Fibroblast of pulmonary artery (primary cell): ENCODE measurements at regions not wholly inside any gene's neighbourhood (a gene's known extent, or its start where the extent isn't known, plus 50 kb on each side); places are given as distances from the start of the nearest gene placed in this dataset.

Experiments used
- DNase-seq: peaks from one replicate; pipeline ENCODE4 v3.0.0-alpha.2; 2010; ENCODE audit warnings: low read depth
- H3K4me3 ChIP-seq: replicated peaks from 2 replicates; pipeline ENCODE4 v1.5.1; 2011; ENCODE audit warnings: low read depth, mild to moderate bottlenecking, control low read depth, low read length, moderate library complexity
- TF ChIP-seq, protein P1 (sequence below): IDR thresholded peaks from 2 replicates; pipeline ENCODE4 v1.5.1; 2011; ENCODE audit warnings: mild to moderate bottlenecking, control low read depth, low read length, inconsistent platforms; ENCODE audit errors: missing control alignments

DNA sequence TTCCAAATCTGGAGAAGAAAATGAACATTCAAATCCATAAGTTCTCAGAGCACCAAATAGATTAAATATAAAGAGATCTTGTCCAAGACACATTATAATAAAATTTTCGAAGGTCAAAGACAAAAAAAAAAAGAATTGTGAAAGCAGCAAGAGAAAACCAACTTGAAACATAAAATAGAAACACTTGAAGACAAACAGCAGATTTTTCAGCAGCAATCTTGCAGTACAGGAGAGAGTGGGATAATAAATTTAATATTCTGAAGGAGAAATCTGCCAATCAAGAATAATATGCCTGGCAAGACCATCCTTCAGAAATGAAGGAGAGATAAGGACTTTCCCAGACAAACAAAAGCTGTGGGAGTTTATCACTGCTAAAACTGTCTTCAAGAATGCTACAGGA lies 150.5 kb upstream of the COL8A1 start:
- TF ChIP-seq, protein P1, sequence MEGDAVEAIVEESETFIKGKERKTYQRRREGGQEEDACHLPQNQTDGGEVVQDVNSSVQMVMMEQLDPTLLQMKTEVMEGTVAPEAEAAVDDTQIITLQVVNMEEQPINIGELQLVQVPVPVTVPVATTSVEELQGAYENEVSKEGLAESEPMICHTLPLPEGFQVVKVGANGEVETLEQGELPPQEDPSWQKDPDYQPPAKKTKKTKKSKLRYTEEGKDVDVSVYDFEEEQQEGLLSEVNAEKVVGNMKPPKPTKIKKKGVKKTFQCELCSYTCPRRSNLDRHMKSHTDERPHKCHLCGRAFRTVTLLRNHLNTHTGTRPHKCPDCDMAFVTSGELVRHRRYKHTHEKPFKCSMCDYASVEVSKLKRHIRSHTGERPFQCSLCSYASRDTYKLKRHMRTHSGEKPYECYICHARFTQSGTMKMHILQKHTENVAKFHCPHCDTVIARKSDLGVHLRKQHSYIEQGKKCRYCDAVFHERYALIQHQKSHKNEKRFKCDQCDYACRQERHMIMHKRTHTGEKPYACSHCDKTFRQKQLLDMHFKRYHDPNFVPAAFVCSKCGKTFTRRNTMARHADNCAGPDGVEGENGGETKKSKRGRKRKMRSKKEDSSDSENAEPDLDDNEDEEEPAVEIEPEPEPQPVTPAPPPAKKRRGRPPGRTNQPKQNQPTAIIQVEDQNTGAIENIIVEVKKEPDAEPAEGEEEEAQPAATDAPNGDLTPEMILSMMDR, result no peak
- no peak overlapping the region for H3K4me3 ChIP-seq
- DNase-seq, result no peak

DNA sequence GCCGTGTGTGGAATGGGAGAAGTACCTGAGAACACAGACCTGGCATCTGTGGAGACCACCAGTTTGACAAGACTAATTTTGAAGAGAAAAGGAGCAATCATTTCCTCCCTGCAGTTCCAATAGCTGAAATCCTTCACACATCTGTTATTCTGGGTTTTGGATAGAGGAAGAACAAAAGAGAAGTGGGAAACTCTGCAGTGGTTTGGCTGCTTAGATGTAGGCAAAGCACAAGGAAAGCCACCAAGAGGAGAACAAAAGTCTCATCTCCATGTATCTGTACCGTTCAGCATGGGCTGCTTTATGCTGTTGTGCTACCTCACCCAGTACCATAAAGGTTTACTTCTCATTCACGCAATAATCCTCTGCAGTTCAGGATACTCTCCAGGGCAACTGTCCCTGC lies 153.1 kb upstream of the COL8A1 start:
- H3K4me3 ChIP-seq, result no peak overlapping the region
- no peak for DNase-seq
- TF ChIP-seq, protein P1, result no peak

DNA sequence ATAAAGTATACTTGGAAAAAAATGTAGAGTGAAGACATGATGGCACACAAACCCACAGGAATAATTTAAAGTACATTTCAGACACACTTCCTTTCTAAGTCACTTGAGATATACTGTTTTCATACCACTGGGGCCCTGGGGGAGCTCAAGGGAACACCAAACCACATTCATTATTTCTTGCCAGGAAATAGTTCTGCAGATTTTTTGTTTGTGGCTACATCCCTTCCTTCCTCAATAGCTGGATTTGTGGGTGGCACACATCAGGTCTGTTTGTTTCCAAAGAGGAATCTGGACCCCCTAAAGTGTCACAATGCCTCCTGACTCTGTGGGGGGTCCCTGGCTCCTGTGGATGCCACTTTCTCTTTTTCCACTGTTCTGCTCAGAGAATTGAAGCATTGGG lies 153.5 kb upstream of the COL8A1 start:
- peak; percentile 68 for DNase-seq
- no peak overlapping the region for H3K4me3 ChIP-seq
- TF ChIP-seq, protein P1, result no peak

DNA sequence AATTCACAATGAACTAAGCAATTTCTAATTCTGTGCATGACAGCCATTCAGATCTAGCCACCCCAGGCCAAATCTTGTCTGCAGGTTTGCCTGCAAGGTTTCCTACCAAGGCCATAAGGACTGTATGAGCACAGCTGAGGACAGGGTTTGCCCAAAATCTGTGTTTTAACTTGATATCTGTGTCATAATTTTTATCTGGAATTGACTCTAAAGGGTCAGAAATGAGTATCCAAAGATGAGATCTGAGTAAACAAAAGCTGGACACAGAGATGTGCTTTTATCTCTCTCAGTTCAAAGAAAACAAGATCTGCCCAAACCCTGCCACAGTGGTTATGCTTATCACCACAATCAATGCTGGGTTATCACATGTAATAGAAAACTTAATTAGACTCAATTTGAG lies 154.6 kb upstream of the COL8A1 start:
- TF ChIP-seq, protein P1, result no peak
- no peak for DNase-seq

DNA sequence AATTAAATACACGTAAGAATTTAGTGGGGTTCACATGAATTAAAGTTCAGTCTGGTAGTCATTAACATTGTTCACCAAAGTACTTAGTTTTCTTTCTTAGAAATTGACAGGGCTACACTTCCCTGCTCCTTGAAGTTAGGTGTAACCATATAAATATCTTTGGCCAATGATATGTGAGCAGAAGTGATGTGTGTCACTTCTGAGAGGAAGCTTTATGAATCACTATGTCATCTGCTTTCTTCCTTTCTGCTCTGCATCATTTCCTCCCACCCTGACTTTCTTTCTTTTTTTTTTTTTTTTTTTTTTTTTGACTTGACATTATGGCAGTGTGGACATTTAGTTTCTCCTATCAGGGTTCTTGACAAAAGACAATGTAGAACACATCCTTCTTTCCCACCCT lies 156.2 kb upstream of the COL8A1 start:
- TF ChIP-seq, protein P1, result no peak
- H3K4me3 ChIP-seq, result no peak overlapping the region
- no peak for DNase-seq

More for the DNA sequence above, 154.6 kb upstream of the COL8A1 start:
- no peak overlapping the region for H3K4me3 ChIP-seq

DNA sequence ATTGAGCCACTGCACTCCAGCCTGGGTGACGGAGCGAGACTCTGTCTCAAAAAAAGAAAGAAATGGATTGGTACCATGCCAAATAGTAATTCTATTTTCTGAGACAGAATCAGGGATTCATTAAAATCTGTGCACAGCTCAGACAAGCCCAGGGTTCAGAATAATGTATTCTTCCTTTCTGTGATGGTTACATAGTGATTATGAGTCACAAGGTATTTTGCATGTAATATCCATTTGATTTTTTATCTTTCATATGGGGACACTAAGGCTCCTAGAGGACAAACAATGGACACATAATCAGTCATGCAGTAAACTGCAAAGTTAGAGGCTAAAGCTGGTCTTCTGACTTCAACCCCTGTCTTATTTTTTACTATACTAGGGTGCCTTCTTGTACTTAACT lies 156.8 kb upstream of the COL8A1 start:
- no peak for DNase-seq
- TF ChIP-seq, protein P1, result no peak
- no peak overlapping the region for H3K4me3 ChIP-seq

DNA sequence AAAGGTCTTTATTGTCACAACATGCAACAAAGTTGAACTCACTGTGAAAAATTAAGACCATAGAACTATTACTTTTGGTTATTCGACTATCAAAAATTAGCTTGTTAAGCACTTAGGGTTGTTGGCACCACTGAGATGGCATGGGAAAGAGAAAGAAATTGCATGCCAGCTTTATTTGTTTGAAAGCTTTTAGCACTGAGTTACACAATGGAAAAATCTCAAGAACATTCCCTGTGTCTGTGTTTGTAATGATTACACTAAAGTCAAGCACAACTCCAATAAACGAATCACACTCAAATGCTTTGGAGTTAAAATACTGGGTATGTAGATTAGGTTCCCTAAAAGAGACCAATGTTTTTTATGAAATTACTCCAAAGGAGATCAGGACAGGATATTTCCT lies 158.6 kb upstream of the COL8A1 start:
- TF ChIP-seq, protein P1, result no peak
- no peak overlapping the region for H3K4me3 ChIP-seq
- no peak for DNase-seq
